CD4-positive, alpha-beta T cell treated with Interleukin-15 for 1 hour (primary cell): ENCODE measurements at regions not wholly inside any gene's neighbourhood (a gene's known extent, or its start where the extent isn't known, plus 50 kb on each side); places are given as distances from the start of the nearest gene placed in this dataset.

ENCODE experiments used
- DNase-seq: peaks from one replicate; pipeline ENCODE4 v3.0.0-alpha.2; 2020

- no peak for DNase-seq
Observed at GRCh38 chr2:163541943-163542342, 193.9 kb downstream of the FIGN start.

GRCh38 chr2:163541495-163541894 lies 194.3 kb downstream of the FIGN start:
- DNase-seq, result no peak

- DNase-seq, result no peak
Observed at GRCh38 chr2:163528640-163529217, 207.1 kb downstream of the FIGN start.

DNA sequence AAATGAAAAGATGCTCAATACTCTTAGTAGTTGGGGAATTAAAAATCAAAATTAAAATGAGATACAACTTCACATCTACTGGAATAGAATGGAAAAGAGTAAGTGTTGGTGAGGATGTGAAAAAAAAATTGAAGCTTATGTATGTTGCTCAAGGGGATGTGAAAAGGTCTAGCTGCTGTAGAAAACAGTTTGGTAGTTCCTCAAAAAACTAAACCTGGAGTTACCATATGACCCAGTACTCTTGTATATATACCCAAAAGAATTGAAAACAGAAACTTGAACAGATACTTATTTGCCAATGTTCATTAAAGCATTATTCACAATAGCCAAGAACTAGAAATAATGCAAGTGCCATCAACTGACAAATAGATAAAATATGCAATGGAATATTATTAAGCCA lies 208.4 kb downstream of the FIGN start:
- no peak for DNase-seq

DNA sequence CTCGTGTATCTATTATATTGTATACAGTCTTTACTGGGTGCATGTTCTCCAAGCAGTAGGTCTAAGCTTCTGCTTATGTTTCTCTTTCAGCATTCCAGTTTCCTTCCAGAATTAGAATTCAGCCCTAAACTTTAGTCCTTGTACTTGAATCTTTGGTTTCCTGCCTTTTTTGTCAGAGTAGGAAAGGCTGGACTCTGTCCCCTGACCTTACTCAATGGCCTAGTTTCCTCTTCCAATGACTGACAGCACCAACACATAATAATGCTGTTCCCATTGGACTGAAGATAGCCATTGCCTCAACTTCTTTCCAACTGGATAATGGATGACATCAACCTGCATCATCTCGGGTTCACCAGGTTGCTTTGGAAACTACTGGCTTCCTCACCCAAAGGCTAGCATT lies 217.0 kb downstream of the FIGN start:
- DNase-seq, result no peak

DNA sequence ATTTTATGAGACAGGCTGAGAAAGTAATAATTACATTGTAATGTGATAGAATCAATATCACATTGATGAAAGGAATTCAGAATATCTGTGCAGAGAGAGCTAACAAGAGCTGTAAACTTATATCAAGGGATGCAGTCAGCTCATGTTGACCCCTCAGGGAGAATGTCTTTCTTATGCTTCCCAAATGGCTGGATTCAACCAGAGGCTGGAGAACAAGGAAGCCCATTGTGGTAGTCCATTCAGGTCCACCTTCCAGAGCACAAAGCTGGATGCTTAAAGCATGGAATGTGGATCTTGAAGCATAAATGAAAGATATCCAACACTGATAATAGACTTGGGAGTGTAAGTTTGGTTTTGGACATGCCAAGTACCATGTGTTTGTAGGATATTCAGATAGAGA lies 220.0 kb downstream of the FIGN start:
- no peak for DNase-seq

GRCh38 chr2:163505281-163505680 lies 230.5 kb downstream of the FIGN start:
- no peak for DNase-seq

GRCh38 chr2:163493359-163494298 lies 242.2 kb downstream of the FIGN start:
- DNase-seq, result no peak

DNA sequence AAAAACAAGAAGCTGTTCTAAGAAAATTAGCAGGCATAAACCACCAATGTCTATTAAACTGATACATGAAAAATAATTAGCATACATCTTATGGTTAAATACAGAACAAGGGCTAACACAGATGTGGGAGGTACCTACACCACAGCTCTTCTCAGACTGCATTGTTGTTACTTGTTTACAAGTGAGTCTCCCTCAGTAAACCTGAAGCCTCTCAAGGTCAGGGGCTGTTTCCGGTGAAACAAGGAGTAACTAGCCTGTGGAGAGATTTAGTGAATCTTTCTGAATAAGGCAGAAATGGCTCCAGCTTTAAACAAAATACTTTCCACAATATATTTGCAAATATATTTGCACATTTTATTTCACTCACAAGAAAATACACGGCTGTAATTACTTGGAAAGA lies 244.0 kb downstream of the FIGN start:
- DNase-seq, result no peak

GRCh38 chr2:163490281-163490680 lies 245.5 kb downstream of the FIGN start:
- DNase-seq, result no peak

DNA sequence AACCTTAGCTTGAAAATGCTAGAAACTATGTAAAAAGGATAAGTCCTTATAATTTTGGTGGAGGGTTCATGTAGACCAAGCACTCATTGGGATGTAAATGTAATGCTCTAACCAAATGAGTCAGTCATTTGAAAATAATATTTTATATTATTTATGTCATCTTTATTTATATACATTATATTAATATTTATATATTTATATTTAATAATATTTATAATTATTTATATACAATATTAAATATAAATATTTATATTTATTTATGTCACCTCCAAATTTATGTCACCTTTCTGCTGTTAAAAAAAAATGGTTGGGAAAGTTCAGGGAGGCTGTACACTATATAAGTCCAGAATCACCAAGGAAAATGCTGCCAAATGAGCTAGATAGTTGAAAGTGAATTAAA lies 254.3 kb downstream of the FIGN start:
- no peak for DNase-seq

DNA sequence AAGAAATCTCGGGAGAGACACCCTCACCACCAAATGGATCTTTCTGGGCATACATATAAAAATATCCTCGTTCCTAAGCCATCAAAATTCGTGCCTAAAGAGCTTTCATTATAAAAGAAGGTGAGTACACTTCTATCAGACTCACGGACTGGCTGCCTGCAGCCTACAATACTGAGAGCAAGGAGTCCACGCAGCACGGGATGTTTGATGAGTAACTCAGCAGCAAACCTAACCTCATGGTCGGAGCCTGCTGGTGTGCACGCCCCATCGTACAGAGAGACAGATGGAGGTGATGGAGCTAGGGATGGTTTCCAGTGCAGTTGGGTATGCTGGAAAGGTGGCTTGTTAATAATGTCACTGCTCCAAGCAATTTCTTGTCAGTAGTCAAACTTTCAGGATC lies 256.2 kb downstream of the FIGN start:
- no peak for DNase-seq

DNA sequence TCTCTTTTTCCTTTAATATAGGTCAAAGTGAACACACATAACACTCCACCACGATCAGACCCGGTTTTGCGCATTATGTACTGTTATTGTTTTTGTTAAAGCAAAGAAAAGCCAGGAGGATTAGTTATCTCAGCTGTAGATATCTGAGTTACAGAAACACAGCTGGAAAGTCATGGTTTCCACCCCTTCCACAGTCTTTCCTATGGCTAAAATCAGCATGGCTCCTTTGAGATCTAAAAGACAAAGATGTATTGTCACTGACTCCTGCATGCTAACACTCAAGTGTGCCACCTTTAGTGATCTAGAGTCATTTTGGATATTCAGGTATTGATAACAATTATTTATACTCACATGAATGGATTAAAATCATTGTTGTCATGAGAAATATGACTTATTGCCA lies 260.0 kb downstream of the FIGN start:
- DNase-seq, result no peak

DNA sequence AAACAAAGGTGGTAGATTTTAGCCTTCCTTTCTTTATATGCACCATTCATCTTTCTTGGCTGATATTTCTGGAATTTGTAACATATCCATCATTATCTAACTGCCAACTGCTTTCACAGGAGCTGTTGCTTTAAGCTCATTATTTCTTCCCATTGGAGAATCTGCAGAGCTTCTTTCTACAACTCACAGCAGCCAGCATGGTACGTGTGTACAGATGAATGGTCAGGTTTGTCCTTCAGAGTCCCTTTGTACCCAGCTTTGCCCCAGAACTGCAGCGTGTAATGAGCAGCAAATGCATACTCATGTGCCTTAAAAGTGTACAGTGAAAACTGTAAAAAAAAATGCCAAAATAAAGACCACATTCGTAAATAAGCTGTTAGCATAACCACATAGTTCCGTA lies 260.9 kb downstream of the FIGN start:
- DNase-seq, result no peak

GRCh38 chr2:163474319-163474744 lies 261.5 kb downstream of the FIGN start:
- DNase-seq, result no peak

DNA sequence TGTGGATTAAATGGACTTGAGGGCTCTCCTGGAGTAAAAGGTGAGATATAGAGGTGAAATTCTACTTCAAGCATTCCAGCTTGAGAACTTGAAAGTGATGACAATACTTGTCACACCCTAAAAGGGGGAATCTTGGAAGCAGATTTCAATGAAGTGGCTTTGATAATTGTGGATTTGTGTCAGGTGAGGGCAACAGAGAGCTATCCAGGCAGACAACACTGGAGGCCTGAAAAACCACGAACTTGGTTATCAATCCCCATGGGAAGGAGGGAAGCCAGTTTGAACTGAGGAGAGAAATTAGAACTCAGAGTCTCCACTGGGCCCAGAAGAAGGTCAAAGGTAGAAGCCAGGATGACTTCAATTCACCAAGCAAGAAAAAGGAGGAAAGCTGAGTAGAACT lies 263.9 kb downstream of the FIGN start:
- no peak for DNase-seq

GRCh38 chr2:163469561-163469962 lies 266.2 kb downstream of the FIGN start:
- DNase-seq, result no peak

GRCh38 chr2:163467251-163467630 lies 268.6 kb downstream of the FIGN start:
- DNase-seq, result no peak

DNA sequence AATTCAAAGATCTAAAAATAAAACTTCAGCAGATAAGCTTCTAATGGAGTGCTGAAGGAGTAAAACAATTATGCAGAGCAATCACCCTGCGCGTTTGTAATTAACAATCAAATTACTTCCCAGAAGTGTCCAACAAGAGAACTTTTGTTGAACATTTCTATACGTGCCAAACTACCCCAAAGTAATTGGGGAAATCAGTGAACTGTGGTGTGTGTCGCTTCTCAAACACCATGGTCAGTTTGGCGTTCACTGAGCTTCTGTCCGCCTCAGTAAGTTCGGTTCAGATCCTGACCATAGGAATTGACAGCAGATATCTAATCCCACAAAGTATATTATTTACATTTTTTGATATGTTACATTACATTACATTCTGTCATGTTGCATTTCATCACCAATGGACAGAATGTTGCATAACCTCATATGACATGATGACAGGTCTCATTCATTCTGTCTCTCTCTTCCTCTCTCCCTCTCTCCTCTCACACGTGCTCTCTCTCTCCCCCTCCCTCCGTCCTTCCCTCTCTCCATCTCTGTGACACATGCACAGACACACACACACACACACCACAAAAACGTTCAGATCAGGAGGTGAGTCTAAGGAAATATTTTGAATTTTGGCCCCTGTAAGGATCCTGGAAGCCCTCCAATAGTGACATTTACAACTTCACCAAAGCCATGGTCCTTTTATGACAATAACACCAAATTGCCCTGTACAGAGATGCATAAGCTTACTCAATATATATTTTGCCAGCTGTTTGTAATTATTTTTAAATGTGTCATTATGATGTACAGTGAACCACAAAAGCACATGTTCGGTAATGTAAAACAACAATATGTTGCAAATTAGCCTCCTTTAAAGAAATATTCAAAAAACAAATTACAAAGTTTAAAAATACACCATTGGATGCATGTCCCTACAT lies 269.2 kb downstream of the FIGN start:
- no peak for DNase-seq

GRCh38 chr2:163465440-163465839 lies 270.4 kb downstream of the FIGN start:
- DNase-seq, result no peak

DNA sequence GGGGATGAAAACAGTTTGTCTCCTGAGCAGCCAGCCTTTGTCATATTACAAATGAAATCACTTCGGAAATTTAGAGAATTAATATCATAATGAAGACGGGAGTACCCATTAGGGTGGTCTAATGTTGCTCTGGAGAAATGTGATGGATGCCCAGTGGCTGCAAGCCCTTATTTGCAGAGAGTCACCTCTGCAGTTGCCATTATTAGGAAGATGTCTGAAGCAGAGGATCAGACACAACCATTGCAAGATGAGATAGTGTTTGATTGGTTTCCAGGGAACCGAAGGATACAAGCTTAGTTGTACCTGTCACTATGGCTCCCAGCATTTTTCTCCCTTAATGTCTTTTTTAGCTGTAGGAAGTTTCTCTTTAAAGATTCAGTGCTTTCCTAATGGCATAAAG lies 272.4 kb downstream of the FIGN start:
- no peak for DNase-seq

DNA sequence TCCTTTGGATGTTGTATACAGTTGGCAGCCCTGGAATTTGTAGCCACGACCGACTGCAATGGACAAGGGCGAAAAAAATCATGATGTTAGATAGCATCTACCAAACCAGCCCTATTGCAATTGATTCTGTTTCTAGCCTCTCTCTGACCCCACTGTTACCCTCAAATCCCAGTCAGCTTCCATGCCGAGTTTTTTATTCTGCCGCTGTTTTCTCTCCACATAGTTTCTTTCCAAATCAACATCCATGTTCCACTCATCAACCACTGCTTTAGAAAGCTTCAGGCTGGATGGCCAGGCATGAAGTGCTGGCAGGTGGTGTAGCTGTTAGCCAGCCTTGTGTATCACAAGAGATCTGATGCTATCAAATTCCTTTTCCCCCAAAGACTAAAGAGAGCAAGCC lies 272.8 kb downstream of the FIGN start:
- no peak for DNase-seq

DNA sequence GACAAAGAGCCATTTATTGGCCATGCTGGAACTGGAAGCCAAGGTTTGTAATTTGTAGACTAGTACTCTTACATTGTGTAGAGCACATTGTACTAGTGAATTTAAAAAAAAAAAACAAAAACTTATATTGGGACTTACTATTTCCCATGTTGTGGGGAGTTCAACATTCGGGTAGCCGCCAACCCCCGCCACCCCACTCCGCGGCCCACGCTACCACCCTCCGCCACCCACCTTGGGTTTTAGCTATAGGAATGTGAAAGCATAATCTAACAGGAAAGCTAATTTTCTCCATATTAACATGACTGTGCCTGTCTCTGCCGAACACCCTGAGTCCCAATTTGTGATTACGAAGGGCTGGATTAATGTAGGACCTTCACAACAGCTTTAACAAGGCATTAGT lies 275.8 kb downstream of the FIGN start:
- no peak for DNase-seq
